GM12865 (cell line): ENCODE measurements at regions not wholly inside any gene's neighbourhood (a gene's known extent, or its start where the extent isn't known, plus 50 kb on each side); places are given as distances from the start of the nearest gene placed in this dataset.
"Not testable (repeated sequence)": the region's sequence is repeated elsewhere in the genome, so short reads cannot be mapped to it uniquely, and the experiment has no call there.

ENCODE experiments used
- DNase-seq: peaks from one replicate; pipeline ENCODE4 v3.0.0; 2010; ENCODE audit warnings: low read depth
- H3K4me3 ChIP-seq: 2 replicates; pipeline ENCODE4 v1.5.1; 2011; ENCODE audit warnings: mild to moderate bottlenecking, low read depth, low read length, control low read depth
- TF ChIP-seq, protein P1 (sequence below): IDR thresholded peaks from 2 replicates; pipeline ENCODE4 v1.5.1; 2011; ENCODE audit warnings: low read length, control low read depth, low read depth, inconsistent platforms; ENCODE audit not compliant: insufficient read depth; ENCODE audit errors: missing control alignments

DNA sequence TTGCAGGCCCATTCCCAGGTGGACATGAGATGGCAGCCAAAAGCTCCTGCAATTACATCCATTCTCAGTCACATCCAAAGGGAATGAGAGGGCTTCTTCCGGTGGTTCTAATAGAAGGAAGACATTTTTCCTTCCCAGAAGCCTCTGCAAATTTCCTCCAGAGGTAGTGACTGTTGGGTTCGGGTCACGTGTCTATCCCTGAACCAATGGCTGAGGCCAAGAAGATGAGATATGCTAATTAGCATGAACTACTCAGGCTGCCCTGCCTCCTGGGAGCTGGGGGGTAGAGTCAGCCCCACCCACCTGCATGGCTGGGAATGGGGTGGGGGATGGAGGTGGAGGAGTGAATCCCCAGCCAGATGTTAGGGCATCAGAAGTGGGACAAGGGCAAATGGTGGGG, 61.3 kb upstream of the IYD start:
- H3K4me3 ChIP-seq: no peak overlapping the region
- no peak for DNase-seq
- TF ChIP-seq, protein P1, sequence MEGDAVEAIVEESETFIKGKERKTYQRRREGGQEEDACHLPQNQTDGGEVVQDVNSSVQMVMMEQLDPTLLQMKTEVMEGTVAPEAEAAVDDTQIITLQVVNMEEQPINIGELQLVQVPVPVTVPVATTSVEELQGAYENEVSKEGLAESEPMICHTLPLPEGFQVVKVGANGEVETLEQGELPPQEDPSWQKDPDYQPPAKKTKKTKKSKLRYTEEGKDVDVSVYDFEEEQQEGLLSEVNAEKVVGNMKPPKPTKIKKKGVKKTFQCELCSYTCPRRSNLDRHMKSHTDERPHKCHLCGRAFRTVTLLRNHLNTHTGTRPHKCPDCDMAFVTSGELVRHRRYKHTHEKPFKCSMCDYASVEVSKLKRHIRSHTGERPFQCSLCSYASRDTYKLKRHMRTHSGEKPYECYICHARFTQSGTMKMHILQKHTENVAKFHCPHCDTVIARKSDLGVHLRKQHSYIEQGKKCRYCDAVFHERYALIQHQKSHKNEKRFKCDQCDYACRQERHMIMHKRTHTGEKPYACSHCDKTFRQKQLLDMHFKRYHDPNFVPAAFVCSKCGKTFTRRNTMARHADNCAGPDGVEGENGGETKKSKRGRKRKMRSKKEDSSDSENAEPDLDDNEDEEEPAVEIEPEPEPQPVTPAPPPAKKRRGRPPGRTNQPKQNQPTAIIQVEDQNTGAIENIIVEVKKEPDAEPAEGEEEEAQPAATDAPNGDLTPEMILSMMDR: no peak

DNA sequence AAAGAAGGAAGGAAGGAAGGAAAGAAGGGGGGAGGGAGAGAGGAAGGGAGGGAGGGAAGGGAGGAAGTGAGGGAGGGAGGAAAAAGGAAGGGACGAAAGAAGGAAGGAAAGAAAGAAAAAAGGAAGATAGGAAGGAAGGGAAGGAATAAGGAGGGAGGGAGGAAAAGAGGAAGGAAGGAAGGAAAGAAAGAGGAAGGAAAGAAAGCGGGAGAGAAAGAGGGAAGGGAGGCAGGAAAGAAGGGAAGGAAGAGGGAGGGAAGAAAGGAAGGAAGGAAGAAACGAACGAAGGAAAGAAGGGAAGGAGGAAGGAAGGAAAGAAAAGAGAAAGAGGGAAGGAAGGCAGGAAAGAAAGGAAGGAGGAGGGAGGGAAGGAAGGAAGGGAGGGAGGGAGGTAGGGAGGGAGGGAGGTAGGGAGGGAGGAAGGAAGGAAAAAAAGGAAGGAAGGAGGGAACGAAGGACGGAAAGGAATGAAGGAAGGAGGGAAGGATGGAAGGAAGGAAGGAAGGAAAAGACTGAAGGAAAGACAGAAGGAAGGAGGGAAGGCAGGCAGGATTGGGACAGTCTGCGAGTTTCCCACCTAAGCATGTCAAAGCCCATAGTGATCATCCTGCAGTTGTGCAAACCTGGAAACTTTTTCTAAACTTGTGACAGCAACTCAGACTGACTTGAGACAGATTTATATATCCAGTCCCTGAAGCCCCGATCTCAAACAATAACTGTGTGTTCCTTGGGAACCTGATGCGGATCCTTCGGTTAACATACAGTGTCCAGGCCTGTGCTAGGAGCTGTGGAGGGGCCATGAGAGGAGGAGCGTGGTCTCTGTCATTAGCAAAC, 59.8 kb upstream of the IYD start:
- no peak overlapping the region for H3K4me3 ChIP-seq
- no peak for DNase-seq
- TF ChIP-seq, protein P1: no peak

DNA sequence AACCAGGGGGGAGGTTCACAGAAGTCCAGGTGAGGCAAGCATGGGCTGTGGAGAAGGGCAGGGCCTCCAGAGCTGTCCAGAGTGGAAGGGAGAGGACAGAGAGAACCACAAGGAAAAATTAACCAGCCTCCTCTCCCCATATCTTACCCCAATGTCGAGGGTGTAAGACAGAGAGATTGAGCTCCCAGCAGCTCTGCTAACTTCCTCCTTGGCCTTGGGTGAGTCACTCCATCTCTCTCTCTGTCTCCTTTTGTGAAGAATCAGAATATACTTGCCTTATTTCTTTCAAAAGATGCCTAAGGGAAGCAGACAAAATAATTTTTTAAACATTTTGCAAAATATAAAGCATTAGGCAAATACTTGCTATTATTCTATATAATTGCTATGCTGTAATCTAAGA, 58.3 kb upstream of the IYD start:
- TF ChIP-seq, protein P1: no peak
- no peak overlapping the region for H3K4me3 ChIP-seq
- no peak for DNase-seq

DNA sequence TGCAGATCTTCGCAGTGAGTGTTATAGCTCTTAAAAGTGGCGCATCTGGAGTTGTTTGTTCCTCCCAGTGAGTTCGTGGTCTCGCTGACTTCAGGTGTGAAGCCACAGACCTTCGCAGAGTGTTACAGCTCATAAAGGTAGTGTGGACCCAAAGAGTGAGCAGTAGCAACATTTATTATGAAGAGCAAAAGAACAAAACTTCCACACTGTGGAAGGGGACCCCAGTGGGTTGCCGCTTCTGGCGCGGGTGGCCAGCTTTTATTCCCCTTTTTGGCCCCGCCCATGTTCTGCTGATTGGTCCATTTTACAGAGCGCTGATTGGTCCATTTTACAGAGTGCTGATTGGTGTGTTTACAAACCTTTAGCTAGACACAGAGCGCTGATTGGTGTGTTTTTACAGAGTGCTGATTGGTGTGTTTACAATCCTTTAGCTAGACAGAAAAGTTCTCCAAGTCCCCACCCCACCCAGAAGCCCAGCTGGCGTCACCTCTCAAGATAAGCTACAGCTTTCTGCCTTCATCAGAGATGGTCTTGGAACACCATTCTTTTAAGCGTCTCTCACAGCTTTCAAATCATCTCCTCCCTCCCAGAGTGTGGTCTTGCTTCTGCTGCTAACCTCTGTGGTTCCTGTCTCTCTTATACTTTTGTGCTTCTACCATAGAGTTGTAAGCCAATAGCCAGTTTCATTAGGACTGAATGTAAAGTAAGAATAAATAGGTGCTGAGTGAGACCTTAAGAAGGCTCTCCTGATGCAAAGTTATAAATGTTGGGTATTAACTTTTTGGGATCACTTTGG, 57.5 kb upstream of the IYD start:
- H3K4me3 ChIP-seq, DNase-seq: not testable (repeated sequence)

DNA sequence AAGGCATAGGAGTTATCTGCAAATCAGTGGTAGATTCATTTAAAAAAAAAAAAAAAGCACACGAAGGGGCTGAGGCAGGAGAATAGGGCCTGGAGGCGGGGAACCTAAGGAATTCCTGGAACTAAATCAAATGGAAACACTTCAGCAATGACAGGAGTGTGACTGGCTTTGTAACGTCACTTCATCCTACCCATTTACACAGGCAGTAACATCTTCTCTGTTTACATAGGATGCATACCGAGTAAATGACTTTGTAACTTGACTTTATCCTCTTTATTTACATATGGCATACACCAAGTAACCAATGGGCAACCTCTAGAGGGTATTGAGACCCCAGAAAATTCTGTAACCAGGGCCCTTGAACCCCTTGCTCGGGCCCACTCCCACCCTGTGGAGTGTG, 56.4 kb upstream of the IYD start:
- TF ChIP-seq, protein P1: no peak
- no peak overlapping the region for H3K4me3 ChIP-seq
- no peak for DNase-seq

DNA sequence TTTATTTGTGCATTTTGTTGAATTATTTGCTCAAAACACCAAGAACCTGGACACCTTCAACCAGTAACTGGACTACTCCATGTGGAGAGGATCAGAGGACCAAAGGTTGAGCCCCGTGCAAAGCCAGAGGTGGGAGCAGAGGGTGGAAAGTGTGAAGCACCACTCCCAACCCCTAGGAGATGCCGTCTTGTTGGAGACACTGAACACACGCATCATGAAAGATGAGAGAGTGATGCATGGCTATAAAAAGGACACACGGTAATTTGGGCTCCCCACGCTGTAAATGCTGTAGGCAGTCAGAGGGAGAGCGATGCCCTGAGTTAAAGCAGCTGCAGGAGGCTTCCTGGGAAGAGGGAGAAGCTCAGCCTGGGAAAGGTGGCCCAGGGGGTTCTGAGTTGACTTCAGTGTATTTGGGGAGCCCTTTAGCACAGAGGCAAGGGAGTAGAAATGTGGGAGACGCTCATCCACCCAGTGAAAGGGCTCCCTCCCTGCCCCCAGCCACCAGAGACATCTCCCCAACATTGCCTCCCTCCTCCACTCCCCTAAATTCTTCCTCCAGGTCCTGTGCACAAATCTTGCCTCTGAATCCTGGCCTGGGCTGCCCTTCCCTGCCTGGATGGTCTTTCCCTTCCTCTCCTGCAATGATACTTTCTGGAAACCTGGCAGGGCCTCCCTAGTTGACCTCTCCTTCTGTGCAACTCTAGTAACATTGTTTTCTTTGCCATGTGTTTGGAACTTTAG, 55.8 kb upstream of the IYD start:
- H3K4me3 ChIP-seq: no peak overlapping the region
- TF ChIP-seq, protein P1: no peak
- no peak for DNase-seq

DNA sequence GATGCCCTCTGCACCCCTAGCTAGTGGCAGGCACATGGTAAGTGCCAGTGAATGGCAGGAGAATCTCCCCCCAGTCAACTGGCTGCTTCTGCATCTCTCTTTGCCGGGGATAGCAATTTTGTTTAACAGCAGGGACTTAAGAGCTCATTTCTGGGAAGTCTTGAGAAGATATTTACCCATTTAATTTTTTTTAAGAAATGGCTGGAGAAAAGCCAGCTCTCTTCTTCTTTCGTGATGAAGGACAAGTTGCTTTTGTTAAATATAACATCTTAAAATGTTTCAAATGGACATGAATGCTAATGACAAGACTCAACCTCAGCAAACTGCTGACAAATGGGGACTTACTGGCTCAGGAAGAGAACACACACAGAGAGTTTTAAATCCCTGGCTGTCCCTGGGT, 55.0 kb upstream of the IYD start:
- DNase-seq: no peak
- H3K4me3 ChIP-seq: no peak overlapping the region
- TF ChIP-seq, protein P1: no peak
